GM21737 (cell line): ENCODE measurements at regions not wholly inside any gene's neighbourhood (a gene's known extent, or its start where the extent isn't known, plus 50 kb on each side); places are given as distances from the start of the nearest gene placed in this dataset.
"Not testable (repeated sequence)": the region's sequence is repeated elsewhere in the genome, so short reads cannot be mapped to it uniquely, and the experiment has no call there.

Experiments used
- ATAC-seq: cut with Tn5 transposase; IDR thresholded peaks from one replicate; pipeline ENCODE4 v1.9.1; 2021; ENCODE audit warnings: mild to moderate bottlenecking, moderate library complexity; ENCODE audit not compliant: unreplicated experiment

- ATAC-seq = no peak
These were observed 185.2 kb downstream of the UACA start for GRCh38 chr15:70578196-70578595.

GRCh38 chr15:70576696-70577095 is 186.7 kb downstream of the UACA start:
- no peak for ATAC-seq

GRCh38 chr15:70576276-70576675 is 187.1 kb downstream of the UACA start:
- ATAC-seq = no peak

- ATAC-seq = no peak
These were observed 187.8 kb downstream of the UACA start for GRCh38 chr15:70575231-70576226.

- not testable (repeated sequence) for ATAC-seq
These were observed 189.0 kb downstream of the UACA start for GRCh38 chr15:70574325-70574724.

GRCh38 chr15:70573121-70573850 is 190.1 kb downstream of the UACA start:
- no peak for ATAC-seq

GRCh38 chr15:70569714-70570231 is 193.6 kb downstream of the UACA start:
- no peak for ATAC-seq

GRCh38 chr15:70569091-70569713 is 194.2 kb downstream of the UACA start:
- no peak for ATAC-seq

GRCh38 chr15:70566989-70567388 is 196.4 kb downstream of the UACA start:
- no peak for ATAC-seq

- ATAC-seq = no peak
These were observed 197.1 kb downstream of the UACA start for GRCh38 chr15:70566047-70566835.

GRCh38 chr15:70563561-70564095 is 199.7 kb downstream of the UACA start:
- ATAC-seq = no peak

- ATAC-seq = no peak
These were observed 200.5 kb downstream of the UACA start for GRCh38 chr15:70562906-70563305.

- ATAC-seq = no peak
These were observed 201.5 kb downstream of the UACA start for GRCh38 chr15:70561885-70562284.

- ATAC-seq = no peak
These were observed 202.6 kb downstream of the UACA start for GRCh38 chr15:70560617-70561328.

- no peak for ATAC-seq
These were observed 203.8 kb downstream of the UACA start for GRCh38 chr15:70559265-70560239.

- ATAC-seq = no peak
These were observed 204.7 kb downstream of the UACA start for GRCh38 chr15:70558406-70559264.

- no peak for ATAC-seq
These were observed 205.7 kb downstream of the UACA start for GRCh38 chr15:70557521-70558258.
